Liver (tissue), 7 donors: ENCODE measurements at regions not wholly inside any gene's neighbourhood (a gene's known extent, or its start where the extent isn't known, plus 50 kb on each side); places are given as distances from the start of the nearest gene placed in this dataset.
A peak's percentile ranks its signal among the peaks of the same experiment; 100 is the strongest.

Experiments
- DNase-seq: peaks from one replicate; pipeline ENCODE4 v3.0.0-alpha.2; 2017; ENCODE audit warnings: low spot score
- H3K27ac ChIP-seq, 2 donors: one replicate each; pipeline ENCODE4 v1.7.0; 2013; ENCODE audit warnings: inconsistent platforms in 2 of 2, low read length in 2 of 2, control low read depth in 1 of 2, low read depth in 1 of 2, mild to moderate bottlenecking in 1 of 2
- H3K27me3 ChIP-seq, 4 donors: one replicate each; pipeline versions ENCODE4 v1.6.1 to v1.7.0; 2013; ENCODE audit warnings: low read length in 3 of 4, inconsistent platforms in 1 of 4, mild to moderate bottlenecking in 1 of 4, moderate library complexity in 1 of 4; ENCODE audit not compliant: control insufficient read depth in 4 of 4, insufficient read depth in 4 of 4
- H3K36me3 ChIP-seq, 4 donors: one replicate each; pipeline versions ENCODE4 v1.6.1 to v1.7.0; 2013; ENCODE audit warnings: low read length in 3 of 4, mild to moderate bottlenecking in 3 of 4, low read depth in 1 of 4, moderate library complexity in 1 of 4; ENCODE audit not compliant: control insufficient read depth in 4 of 4, insufficient read depth in 3 of 4
- H3K4me1 ChIP-seq, 4 donors: one replicate each; pipeline versions ENCODE4 v1.6.1 to v1.7.0; 2013; ENCODE audit warnings: low read length in 3 of 4, mild to moderate bottlenecking in 3 of 4, moderate library complexity in 1 of 4; ENCODE audit not compliant: control insufficient read depth in 4 of 4, insufficient read depth in 4 of 4
- H3K4me3 ChIP-seq, 3 donors: one replicate each; pipeline versions ENCODE4 v1.6.1 to v1.7.0; 2013; ENCODE audit warnings: low read length in 3 of 3, control low read depth in 1 of 3, low read depth in 1 of 3, mild to moderate bottlenecking in 1 of 3
- H3K9ac ChIP-seq, 2 donors: one replicate each; pipeline ENCODE4 v1.7.0; 2013; ENCODE audit warnings: low read length in 2 of 2, mild to moderate bottlenecking in 2 of 2, moderate library complexity in 2 of 2, control low read depth in 1 of 2, low read depth in 1 of 2
- H3K9me3 ChIP-seq, 4 donors: one replicate each; pipeline versions ENCODE4 v1.6.1 to v1.7.0; 2013; ENCODE audit warnings: low read length in 3 of 4; ENCODE audit not compliant: control insufficient read depth in 4 of 4
- FOXA1 ChIP-seq: IDR thresholded peaks from 2 replicates; pipeline ENCODE4 v1.6.1; 2016; ENCODE audit warnings: antibody characterized with exemption
- GABPA ChIP-seq, 2 donors: IDR thresholded peaks in 1 of 2; conservative IDR thresholded peaks in 1 of 2; 2 replicates each; pipeline ENCODE4 v1.6.1; 2016; ENCODE audit warnings: antibody characterized with exemption in 2 of 2, mild to moderate bottlenecking in 1 of 2, moderate library complexity in 1 of 2
- HNF4A ChIP-seq, 2 donors: conservative IDR thresholded peaks; 2 replicates each; pipeline ENCODE4 v1.6.1; 2016; ENCODE audit warnings: antibody characterized with exemption in 2 of 2, mild to moderate bottlenecking in 2 of 2
- JUND ChIP-seq, 2 donors: IDR thresholded peaks; 2 replicates each; pipeline ENCODE4 v1.6.1; 2016; ENCODE audit warnings: antibody characterized with exemption in 2 of 2
- RAD21 ChIP-seq, 2 donors: IDR thresholded peaks; 2 replicates each; pipeline ENCODE4 v1.6.1; 2016; ENCODE audit warnings: antibody characterized with exemption in 2 of 2, mild to moderate bottlenecking in 2 of 2
- RXRA ChIP-seq, 2 donors: IDR thresholded peaks; 2 replicates each; pipeline ENCODE4 v1.6.1; 2017 to 2018; ENCODE audit warnings: antibody characterized with exemption in 2 of 2, mild to moderate bottlenecking in 1 of 2
- TAF1 ChIP-seq: conservative IDR thresholded peaks from 2 replicates; pipeline ENCODE4 v1.6.1; 2016; ENCODE audit warnings: antibody characterized with exemption, mild to moderate bottlenecking
- ZBTB33 ChIP-seq: IDR thresholded peaks from 2 replicates; pipeline ENCODE4 v1.6.1; 2016; ENCODE audit warnings: antibody characterized with exemption
- WGBS: extraction: QIAGEN DNeasy Blood & Tissue Kit; methylation state at CpG from one replicate; pipeline ENCODE4 v1.1.7; 2013; 5-methylcytosine and 5-hydroxymethylcytosine counted together
- TF ChIP-seq, protein P1 (sequence below): IDR thresholded peaks from 2 replicates; pipeline ENCODE4 v1.6.1; 2016; ENCODE audit warnings: antibody characterized with exemption, mild to moderate bottlenecking
- TF ChIP-seq, protein P2 (sequence below): IDR thresholded peaks from 2 replicates; pipeline ENCODE4 v1.6.1; 2016; ENCODE audit warnings: antibody characterized with exemption
- donor health status: healthy.
- donor health status: healthy.
- donor health status: healthy.
- donor health status: healthy.

- TF ChIP-seq, protein P1, sequence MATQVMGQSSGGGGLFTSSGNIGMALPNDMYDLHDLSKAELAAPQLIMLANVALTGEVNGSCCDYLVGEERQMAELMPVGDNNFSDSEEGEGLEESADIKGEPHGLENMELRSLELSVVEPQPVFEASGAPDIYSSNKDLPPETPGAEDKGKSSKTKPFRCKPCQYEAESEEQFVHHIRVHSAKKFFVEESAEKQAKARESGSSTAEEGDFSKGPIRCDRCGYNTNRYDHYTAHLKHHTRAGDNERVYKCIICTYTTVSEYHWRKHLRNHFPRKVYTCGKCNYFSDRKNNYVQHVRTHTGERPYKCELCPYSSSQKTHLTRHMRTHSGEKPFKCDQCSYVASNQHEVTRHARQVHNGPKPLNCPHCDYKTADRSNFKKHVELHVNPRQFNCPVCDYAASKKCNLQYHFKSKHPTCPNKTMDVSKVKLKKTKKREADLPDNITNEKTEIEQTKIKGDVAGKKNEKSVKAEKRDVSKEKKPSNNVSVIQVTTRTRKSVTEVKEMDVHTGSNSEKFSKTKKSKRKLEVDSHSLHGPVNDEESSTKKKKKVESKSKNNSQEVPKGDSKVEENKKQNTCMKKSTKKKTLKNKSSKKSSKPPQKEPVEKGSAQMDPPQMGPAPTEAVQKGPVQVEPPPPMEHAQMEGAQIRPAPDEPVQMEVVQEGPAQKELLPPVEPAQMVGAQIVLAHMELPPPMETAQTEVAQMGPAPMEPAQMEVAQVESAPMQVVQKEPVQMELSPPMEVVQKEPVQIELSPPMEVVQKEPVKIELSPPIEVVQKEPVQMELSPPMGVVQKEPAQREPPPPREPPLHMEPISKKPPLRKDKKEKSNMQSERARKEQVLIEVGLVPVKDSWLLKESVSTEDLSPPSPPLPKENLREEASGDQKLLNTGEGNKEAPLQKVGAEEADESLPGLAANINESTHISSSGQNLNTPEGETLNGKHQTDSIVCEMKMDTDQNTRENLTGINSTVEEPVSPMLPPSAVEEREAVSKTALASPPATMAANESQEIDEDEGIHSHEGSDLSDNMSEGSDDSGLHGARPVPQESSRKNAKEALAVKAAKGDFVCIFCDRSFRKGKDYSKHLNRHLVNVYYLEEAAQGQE: peak; percentile 32
- TF ChIP-seq RXRA (IDR thresholded peaks at IDR 0.05): peak; percentile 39 to 82
Measured at GRCh38 chr12:46629331-46630229, 196.2 kb downstream of the SLC38A4 start (continued).

- H3K4me1 ChIP-seq: peaks cover 2 to 7% (median 4%) of the 10 kb centered on the region in 4 donors
- H3K9ac ChIP-seq: no peak overlapping the region
- no peaks in the 10 kb centered on the region for H3K27me3 ChIP-seq
- no peaks in the 10 kb centered on the region for H3K36me3 ChIP-seq
- H3K27ac ChIP-seq: no peak overlapping the region
- TF ChIP-seq RAD21 (IDR thresholded peaks at IDR 0.05): no peak
- TF ChIP-seq, protein P2, sequence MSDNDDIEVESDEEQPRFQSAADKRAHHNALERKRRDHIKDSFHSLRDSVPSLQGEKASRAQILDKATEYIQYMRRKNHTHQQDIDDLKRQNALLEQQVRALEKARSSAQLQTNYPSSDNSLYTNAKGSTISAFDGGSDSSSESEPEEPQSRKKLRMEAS: no peak
- TF ChIP-seq GABPA (IDR thresholded peaks at IDR 0.05 in 1 of 2, conservative IDR thresholded peaks at IDR 0.05 in 1 of 2): no peak
- TF ChIP-seq RXRA (IDR thresholded peaks at IDR 0.05): no peak
- TF ChIP-seq JUND (IDR thresholded peaks at IDR 0.05): no peak
- TF ChIP-seq, protein P1: no peak
- no peak for TF ChIP-seq ZBTB33
- no peak for TF ChIP-seq FOXA1
- TF ChIP-seq TAF1: no peak
- no peak for TF ChIP-seq HNF4A (conservative IDR thresholded peaks at IDR 0.05)
- 92% methylated on average over 1 of the region's 1 CpG for WGBS
- DNase-seq: no peak
- no peak overlapping the region for H3K4me3 ChIP-seq
- H3K9me3 ChIP-seq: no peaks in the 10 kb centered on the region
Measured at GRCh38 chr12:46628176-46628575, 197.6 kb downstream of the SLC38A4 start.
